ENCODE measurements at regions not wholly inside any gene's neighbourhood (a gene's known extent, or its start where the extent isn't known, plus 50 kb on each side); places are given as distances from the start of the nearest gene placed in this dataset.

GRCh38 chr12:130246560-130246959 lies 84.3 kb downstream of the FZD10 start:
- H3K9me3 ChIP-seq (ENCODE audit: control insufficient read depth in 1 of 2, insufficient read depth in 1 of 2, low read length in 2 of 2): peaks cover 0 to 11% of the 10 kb centered on the region in 2 experiments
- no peak for DNase-seq
- Mint-ChIP-seq H3K27me3 (no peaks in the 10 kb centered on the region), H3K4me1 (ENCODE audit: low read depth) (no peaks in the 10 kb centered on the region), H3K9me3 (no peaks in the 10 kb centered on the region), H3K36me3 (ENCODE audit: low read depth) (no peaks in the 10 kb centered on the region), H3K27ac (no peak overlapping the region), H3K4me3 (no peak overlapping the region)
- no peaks in the 10 kb centered on the region for H3K36me3 ChIP-seq (ENCODE audit: insufficient read depth, low read length)
- POLR2A ChIA-PET: no interaction called here
- no peaks in the 10 kb centered on the region for H3K4me1 ChIP-seq (ENCODE audit: insufficient read depth, low read length)
- intact Hi-C loops (cut with DNase I, micrococcal nuclease): no loop called here
- no peak for TF ChIP-seq CTCF (IDR thresholded peaks at IDR 0.05)
- H3K27ac ChIP-seq (ENCODE audit: low read depth in 1 of 2, low read length in 2 of 2): no peak overlapping the region
- CTCF ChIA-PET: no interaction called here
- H3K4me3 ChIP-seq (ENCODE audit: low read length): no peak overlapping the region
- no peaks in the 10 kb centered on the region for H3K27me3 ChIP-seq (ENCODE audit: control insufficient read depth in 1 of 2, insufficient read depth in 2 of 2, low read length in 2 of 2)
- no peak for ATAC-seq (ENCODE audit: poor library complexity)

GRCh38 chr12:130247634-130248237 lies 85.5 kb downstream of the FZD10 start:
- peaks cover 0 to 5% of the 10 kb centered on the region in 2 experiments for H3K9me3 ChIP-seq (ENCODE audit: control insufficient read depth in 1 of 2, insufficient read depth in 1 of 2, low read length in 2 of 2)
- Mint-ChIP-seq H3K4me3 (no peak overlapping the region), H3K36me3 (ENCODE audit: low read depth) (no peaks in the 10 kb centered on the region), H3K4me1 (ENCODE audit: low read depth) (no peaks in the 10 kb centered on the region), H3K9me3 (no peaks in the 10 kb centered on the region), H3K27me3 (no peaks in the 10 kb centered on the region), H3K27ac (no peak overlapping the region)
- ATAC-seq (ENCODE audit: poor library complexity) (no peak), DNase-seq (no peak)
- H3K4me1 ChIP-seq (ENCODE audit: insufficient read depth, low read length): no peaks in the 10 kb centered on the region
- no peak overlapping the region for H3K4me3 ChIP-seq (ENCODE audit: low read length)
- no peak for TF ChIP-seq CTCF (IDR thresholded peaks at IDR 0.05)
- ChIA-PET CTCF (no interaction called here), POLR2A (no interaction called here)
- H3K36me3 ChIP-seq (ENCODE audit: insufficient read depth, low read length): no peaks in the 10 kb centered on the region
- no peaks in the 10 kb centered on the region for H3K27me3 ChIP-seq (ENCODE audit: control insufficient read depth in 1 of 2, insufficient read depth in 2 of 2, low read length in 2 of 2)
- intact Hi-C loops (cut with DNase I, micrococcal nuclease): no loop called here
- H3K27ac ChIP-seq (ENCODE audit: low read depth in 1 of 2, low read length in 2 of 2): no peak overlapping the region

- Mint-ChIP-seq H3K36me3 (ENCODE audit: low read depth) (no peaks in the 10 kb centered on the region), H3K27me3 (peaks cover 6% of the 10 kb centered on the region), H3K27ac (no peak overlapping the region), H3K4me1 (ENCODE audit: low read depth) (no peaks in the 10 kb centered on the region), H3K4me3 (no peak overlapping the region), H3K9me3 (no peaks in the 10 kb centered on the region)
- no peaks in the 10 kb centered on the region for H3K27me3 ChIP-seq (ENCODE audit: control insufficient read depth in 1 of 2, insufficient read depth in 2 of 2, low read length in 2 of 2)
- H3K4me1 ChIP-seq (ENCODE audit: insufficient read depth, low read length): no peaks in the 10 kb centered on the region
- ChIA-PET CTCF (no interaction called here), POLR2A (no interaction called here)
- ATAC-seq (ENCODE audit: poor library complexity) (no peak), DNase-seq (no peak)
- no peak overlapping the region for H3K4me3 ChIP-seq (ENCODE audit: low read length)
- no peak overlapping the region for H3K27ac ChIP-seq (ENCODE audit: low read depth in 1 of 2, low read length in 2 of 2)
- no peak for TF ChIP-seq CTCF (IDR thresholded peaks at IDR 0.05)
- intact Hi-C loops (cut with DNase I, micrococcal nuclease): no loop called here
- H3K9me3 ChIP-seq (ENCODE audit: control insufficient read depth in 1 of 2, insufficient read depth in 1 of 2, low read length in 2 of 2): peaks cover 0 to 14% of the 10 kb centered on the region in 2 experiments
- H3K36me3 ChIP-seq (ENCODE audit: insufficient read depth, low read length): no peaks in the 10 kb centered on the region
These were observed 87.1 kb downstream of the FZD10 start for GRCh38 chr12:130249376-130249775.

Measured in CD4-positive, alpha-beta T cell (primary cell).